ENCODE measurements at regions not wholly inside any gene's neighbourhood (a gene's known extent, or its start where the extent isn't known, plus 50 kb on each side); places are given as distances from the start of the nearest gene placed in this dataset.
"Not testable (repeated sequence)": the region's sequence is repeated elsewhere in the genome, so short reads cannot be mapped to it uniquely, and the experiment has no call there.

GRCh38 chr5:13227513-13227912, 717.0 kb downstream of the DNAH5 start:
- DNase-seq (ENCODE audit: low read depth in 2 of 2) = no peak

- DNase-seq (ENCODE audit: low read depth in 2 of 2) = no peak
Observed at GRCh38 chr5:13218518-13218917, 726.0 kb downstream of the DNAH5 start.

GRCh38 chr5:13217636-13218035, 726.9 kb downstream of the DNAH5 start:
- no peak for DNase-seq (ENCODE audit: low read depth in 2 of 2)

- no peak for DNase-seq (ENCODE audit: low read depth in 2 of 2)
Observed at GRCh38 chr5:13215806-13216205, 728.7 kb downstream of the DNAH5 start.

GRCh38 chr5:13215370-13215769, 729.1 kb downstream of the DNAH5 start:
- DNase-seq (ENCODE audit: low read depth in 2 of 2) = no peak

- no peak for DNase-seq (ENCODE audit: low read depth in 2 of 2)
Observed at GRCh38 chr5:13214182-13214581, 730.3 kb downstream of the DNAH5 start.

GRCh38 chr5:13212886-13213285, 731.6 kb downstream of the DNAH5 start:
- no peak for DNase-seq (ENCODE audit: low read depth in 2 of 2)

GRCh38 chr5:13211064-13211463, 733.4 kb downstream of the DNAH5 start:
- DNase-seq (ENCODE audit: low read depth in 2 of 2) = no peak

GRCh38 chr5:13207112-13207511, 737.4 kb downstream of the DNAH5 start:
- DNase-seq (ENCODE audit: low read depth in 2 of 2) = no peak

- no peak for DNase-seq (ENCODE audit: low read depth in 2 of 2)
Observed at GRCh38 chr5:13201022-13201421, 743.5 kb downstream of the DNAH5 start.

GRCh38 chr5:13198226-13198625, 746.3 kb downstream of the DNAH5 start:
- DNase-seq (ENCODE audit: low read depth in 2 of 2) = not testable (repeated sequence)

- DNase-seq (ENCODE audit: low read depth in 2 of 2) = no peak
Observed at GRCh38 chr5:13189532-13189931, 755.0 kb downstream of the DNAH5 start.

GRCh38 chr5:13188371-13188770, 756.1 kb downstream of the DNAH5 start:
- DNase-seq (ENCODE audit: low read depth in 2 of 2) = no peak

GRCh38 chr5:13187186-13187585, 757.3 kb downstream of the DNAH5 start:
- DNase-seq (ENCODE audit: low read depth in 2 of 2) = no peak

- DNase-seq (ENCODE audit: low read depth in 2 of 2) = no peak
Observed at GRCh38 chr5:13186177-13186576, 758.3 kb downstream of the DNAH5 start.

GRCh38 chr5:13179407-13180087, 764.9 kb downstream of the DNAH5 start:
- DNase-seq (ENCODE audit: low read depth in 2 of 2) = no peak

GRCh38 chr5:13143630-13144029, 800.9 kb downstream of the DNAH5 start:
- DNase-seq (ENCODE audit: low read depth in 2 of 2) = no peak

- no peak for DNase-seq (ENCODE audit: low read depth in 2 of 2)
Observed at GRCh38 chr5:13143214-13143613, 801.3 kb downstream of the DNAH5 start.

- DNase-seq (ENCODE audit: low read depth in 2 of 2) = no peak
Observed at GRCh38 chr5:13133951-13134350, 810.5 kb downstream of the DNAH5 start.

- no peak for DNase-seq (ENCODE audit: low read depth in 2 of 2)
Observed at GRCh38 chr5:13115476-13115875, 829.0 kb downstream of the DNAH5 start.

GRCh38 chr5:13108265-13108664, 836.2 kb downstream of the DNAH5 start:
- no peak for DNase-seq (ENCODE audit: low read depth in 2 of 2)

- DNase-seq (ENCODE audit: low read depth in 2 of 2) = no peak
Observed at GRCh38 chr5:13107537-13107936, 837.0 kb downstream of the DNAH5 start.

- DNase-seq (ENCODE audit: low read depth in 2 of 2) = no peak
Observed at GRCh38 chr5:13081116-13081515, 863.4 kb downstream of the DNAH5 start.

GRCh38 chr5:13072936-13073335, 871.6 kb downstream of the DNAH5 start:
- DNase-seq (ENCODE audit: low read depth in 2 of 2) = not testable (repeated sequence)

Measured in dermis microvascular lymphatic vessel endothelial cell (primary cell).